ENCODE measurements at regions not wholly inside any gene's neighbourhood (a gene's known extent, or its start where the extent isn't known, plus 50 kb on each side); places are given as distances from the start of the nearest gene placed in this dataset.
A peak's percentile ranks its signal among the peaks of the same experiment; 100 is the strongest.

GRCh38 chr6:134706153-134706552 is 243.7 kb downstream of the ALDH8A1 start (continued):
- no peak for TF ChIP-seq KDM5A (IDR thresholded peaks at IDR 0.05)
- TF ChIP-seq USF2 (IDR thresholded peaks at IDR 0.05): no peak

- Histone ChIP-seq H3K9me3 (no peaks in the 10 kb centered on the region), H3K4me2 (no peak overlapping the region), H3K4me1 (peaks cover 22% of the 10 kb centered on the region), H3K4me3 (no peak overlapping the region), H3K27ac (no peak overlapping the region)
- no peak for DNase-seq (ENCODE audit: low read depth in 1 of 2, low spot score in 1 of 2)
- FAIRE-seq: no peak
- ChIA-PET CTCF (interaction anchor here (1.8 kb wide), 1 partner anchor 9 kb away, joined by 3 read pairs; no protein-coding TSS in a partner anchor), POLR2A (no interaction called here)
- no peak for ATAC-seq
- TF ChIP-seq ZC3H11A (IDR thresholded peaks at IDR 0.05) (no peak), REST (IDR thresholded peaks at IDR 0.05) (no peak), CHD4 (IDR thresholded peaks at IDR 0.05; ENCODE audit: borderline replicate concordance) (no peak), HMGXB4 (CRISPR knock-in tag; IDR thresholded peaks at IDR 0.05; ENCODE audit: borderline replicate concordance) (no peak), ELK1 (IDR thresholded peaks at IDR 0.05; ENCODE audit: low read depth, low read length) (no peak), NPAS2 (CRISPR knock-in tag; IDR thresholded peaks at IDR 0.05; ENCODE audit: borderline replicate concordance) (no peak), FOSL2 (IDR thresholded peaks at IDR 0.05) (no peak), FOSL2 (CRISPR knock-in tag; IDR thresholded peaks at IDR 0.05) (no peak), KDM5A (IDR thresholded peaks at IDR 0.05) (no peak), MAFK (IDR thresholded peaks at IDR 0.05; ENCODE audit: partially characterized antibody) (no peak), ESRRA (IDR thresholded peaks at IDR 0.05; ENCODE audit: borderline replicate concordance, low read length) (no peak), KDM1A (IDR thresholded peaks at IDR 0.05; ENCODE audit: low read depth) (no peak), GATA3 (IDR thresholded peaks at IDR 0.05; ENCODE audit: borderline replicate concordance) (no peak), TFCP2L1 (CRISPR knock-in tag; IDR thresholded peaks at IDR 0.05) (no peak), HDAC2 (IDR thresholded peaks at IDR 0.05) (no peak)
Measured at GRCh38 chr6:134703206-134703605, 246.7 kb downstream of the ALDH8A1 start.

GRCh38 chr6:134702279-134702678 is 247.6 kb downstream of the ALDH8A1 start:
- ATAC-seq: no peak
- WGBS (ENCODE audit: missing lambda C conversion rate): 85% methylated on average over 3 of the region's 3 CpGs
- H3K4me1 ChIP-seq: peaks cover 13% of the 10 kb centered on the region
- H3K4me2 ChIP-seq: no peak overlapping the region
- ChIA-PET POLR2A (no interaction called here), CTCF (no interaction called here)
- no peak for FAIRE-seq
- no peak overlapping the region for H3K4me3 ChIP-seq
- peak overlapping the region in 1 of 2 experiments; percentile 10; a peak in 1 of 6 replicates for H3K27ac ChIP-seq
- DNase-seq (ENCODE audit: low read depth in 1 of 2, low spot score in 1 of 2): no peak
- no peaks in the 10 kb centered on the region for H3K9me3 ChIP-seq
- no peak for TF ChIP-seq SREBF2 (IDR thresholded peaks at IDR 0.05)
- no peak for TF ChIP-seq TP53 (CRISPR knock-in tag; IDR thresholded peaks at IDR 0.05)
- no peak for TF ChIP-seq BHLHE40 (IDR thresholded peaks at IDR 0.05; ENCODE audit: low read depth, low read length)
- TF ChIP-seq POLR2AphosphoS2 (conservative IDR thresholded peaks at IDR 0.05; ENCODE audit: low read length): no peak
- no peak for TF ChIP-seq MYC (IDR thresholded peaks at IDR 0.05; ENCODE audit: borderline replicate concordance, low read length)
- TF ChIP-seq ZFP36 (IDR thresholded peaks at IDR 0.05; ENCODE audit: borderline replicate concordance, partially characterized antibody): no peak
- TF ChIP-seq RCOR1 (IDR thresholded peaks at IDR 0.05; ENCODE audit: low read depth, low read length): no peak
- TF ChIP-seq JUNB (IDR thresholded peaks at IDR 0.05): no peak
- TF ChIP-seq MAZ (IDR thresholded peaks at IDR 0.05; ENCODE audit: borderline replicate concordance, low read depth, low read length): no peak
- no peak for TF ChIP-seq USF2 (IDR thresholded peaks at IDR 0.05)
- no peak for TF ChIP-seq NFE2L2 (conservative IDR thresholded peaks at IDR 0.05; ENCODE audit: low read length)
- TF ChIP-seq HDAC2 (IDR thresholded peaks at IDR 0.05): no peak
